HUDEP-2 (cell line): ENCODE measurements at regions not wholly inside any gene's neighbourhood (a gene's known extent, or its start where the extent isn't known, plus 50 kb on each side); places are given as distances from the start of the nearest gene placed in this dataset.
A peak's percentile ranks its signal among the peaks of the same experiment; 100 is the strongest.

Experiments used
- DNase-seq, 76 experiments: peaks; one replicate each; lab custom pipeline; 2025; ENCODE audit not compliant: unreplicated experiment in 76 of 76; lab: John Stamatoyannopoulos, UW

DNA sequence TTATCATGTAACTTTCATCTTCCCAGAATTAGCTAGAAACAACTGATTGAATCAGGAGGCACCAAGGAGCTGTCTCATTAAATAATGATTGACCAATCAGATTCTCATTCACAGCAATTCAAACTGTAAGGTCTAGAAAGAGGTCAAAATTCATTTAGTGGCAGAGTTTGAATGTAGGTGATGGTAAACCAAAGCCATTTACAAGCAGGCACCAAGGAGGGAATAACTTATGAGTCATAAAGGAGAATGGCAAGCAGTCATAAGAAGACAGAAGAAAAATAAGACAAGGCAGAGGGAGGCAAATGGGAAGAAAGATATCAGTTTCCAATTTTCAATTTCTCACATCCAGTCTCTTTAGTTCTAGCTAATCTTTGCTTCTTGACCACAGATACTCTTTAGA, 52.9 kb upstream of the DEFB112 start:
- no peak for DNase-seq

DNA sequence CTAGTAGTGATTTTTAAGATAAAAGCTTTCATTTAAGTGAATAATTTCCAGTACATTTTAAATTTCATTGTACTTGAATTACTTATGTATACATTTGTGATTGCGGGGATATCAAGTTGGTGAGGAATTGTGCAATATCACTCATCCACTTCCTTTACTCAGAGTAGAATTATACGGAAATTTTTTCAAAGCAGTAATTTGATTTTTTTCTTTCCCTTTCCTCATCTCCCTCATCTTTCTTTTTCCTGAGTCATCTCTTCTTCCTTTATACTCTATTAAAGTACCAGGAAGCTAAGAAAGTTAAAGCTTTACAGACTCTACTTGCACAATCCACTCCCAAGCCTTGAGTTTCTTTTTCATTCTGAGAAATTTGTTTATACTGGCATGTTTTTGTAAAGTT, 60.9 kb upstream of the DEFB112 start:
- no peak for DNase-seq

DNA sequence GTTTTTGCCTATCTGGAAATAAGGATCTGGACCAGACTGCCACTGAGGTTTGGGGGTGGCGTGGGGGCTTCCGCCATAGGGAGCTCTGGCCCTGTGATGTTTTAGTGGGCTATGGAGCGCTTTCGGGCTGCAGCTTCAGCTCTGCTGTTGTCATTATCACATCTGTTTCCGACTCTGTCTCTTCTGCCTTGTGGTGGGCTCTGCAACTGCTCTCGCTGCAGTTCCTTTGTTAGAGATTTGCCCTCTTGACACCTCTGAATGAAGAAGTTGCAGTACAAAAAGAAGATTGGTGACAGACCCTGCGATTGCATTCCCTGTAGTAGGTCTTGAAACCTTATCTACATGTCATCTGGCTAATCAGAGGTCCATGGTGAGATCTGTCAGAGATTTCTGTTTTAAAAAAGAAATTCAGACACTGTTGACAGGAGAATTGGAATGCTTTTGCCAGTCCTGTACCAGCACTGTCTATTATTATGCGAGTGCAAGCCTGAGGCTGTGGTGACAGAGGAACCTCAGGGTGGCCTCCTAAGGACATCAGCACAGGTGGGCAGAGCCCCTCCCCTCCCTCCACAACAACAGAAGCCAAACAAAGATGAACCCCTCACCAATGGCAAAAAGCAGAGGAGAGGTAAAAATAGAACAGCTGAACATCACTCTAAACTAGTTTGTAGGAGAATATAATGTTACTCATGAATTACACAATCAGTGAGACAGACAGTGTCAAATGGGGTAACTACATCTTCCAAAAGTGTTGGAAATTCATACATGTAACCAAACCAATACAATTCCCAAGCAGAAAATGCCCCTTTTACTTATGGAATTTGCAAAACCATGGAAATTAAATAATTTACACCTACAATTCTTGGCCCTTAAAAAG, 63.5 kb upstream of the DEFB112 start:
- no peak for DNase-seq

DNA sequence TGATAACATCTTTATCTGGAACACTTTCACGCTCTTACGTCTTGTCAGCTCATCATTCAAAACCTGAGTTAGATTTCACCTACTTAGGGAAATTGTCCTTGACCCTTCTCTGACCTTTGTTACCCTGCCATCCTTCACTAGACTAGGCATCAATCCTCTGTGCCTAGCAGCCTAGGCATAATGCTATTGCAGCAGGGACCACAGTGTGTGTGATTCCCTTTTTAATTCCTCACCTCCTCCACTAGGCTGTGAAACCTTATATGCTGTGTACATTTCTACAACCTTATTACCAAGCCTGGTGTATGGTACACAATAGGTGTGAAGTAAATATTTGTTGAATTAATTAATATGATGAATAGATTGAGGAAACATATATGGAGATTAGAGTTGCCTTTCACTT, 66.7 kb upstream of the DEFB112 start:
- no peak for DNase-seq

DNA sequence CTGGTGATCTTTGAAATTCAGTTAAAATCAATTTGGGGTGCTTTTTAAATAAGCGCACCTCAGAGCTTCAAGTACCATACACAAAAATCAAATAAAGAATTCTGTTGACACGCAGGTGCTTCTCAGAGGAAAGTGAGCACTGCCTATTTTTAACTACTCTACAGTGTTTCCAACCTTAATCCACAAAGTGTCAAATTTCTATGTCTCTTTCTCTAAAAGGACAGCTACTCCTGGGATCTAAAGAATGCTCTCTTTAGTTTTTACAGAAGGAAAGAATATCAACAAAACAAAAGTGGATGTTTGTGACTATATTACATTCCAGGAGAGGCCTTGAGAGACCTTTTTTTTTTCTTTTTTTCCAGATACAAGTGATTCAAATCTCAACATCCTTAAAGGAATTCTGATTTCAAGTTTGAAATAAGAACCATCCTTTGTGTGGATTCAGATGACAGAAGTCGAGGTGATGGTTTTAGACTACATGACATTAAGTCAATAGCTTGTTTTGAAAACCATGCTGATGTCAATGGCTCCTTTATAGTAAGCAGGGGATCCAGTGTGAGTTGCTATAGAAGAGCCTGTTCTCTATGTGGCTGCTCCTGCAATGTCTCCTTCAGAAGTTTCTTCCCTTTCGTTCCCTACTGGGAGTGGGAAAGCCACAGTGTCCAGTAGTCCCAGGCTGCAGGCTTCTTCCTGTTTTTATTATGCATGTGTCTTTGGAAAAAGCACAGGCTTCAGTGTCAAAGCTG, 67.2 kb upstream of the DEFB112 start:
- DNase-seq, result no peak

DNA sequence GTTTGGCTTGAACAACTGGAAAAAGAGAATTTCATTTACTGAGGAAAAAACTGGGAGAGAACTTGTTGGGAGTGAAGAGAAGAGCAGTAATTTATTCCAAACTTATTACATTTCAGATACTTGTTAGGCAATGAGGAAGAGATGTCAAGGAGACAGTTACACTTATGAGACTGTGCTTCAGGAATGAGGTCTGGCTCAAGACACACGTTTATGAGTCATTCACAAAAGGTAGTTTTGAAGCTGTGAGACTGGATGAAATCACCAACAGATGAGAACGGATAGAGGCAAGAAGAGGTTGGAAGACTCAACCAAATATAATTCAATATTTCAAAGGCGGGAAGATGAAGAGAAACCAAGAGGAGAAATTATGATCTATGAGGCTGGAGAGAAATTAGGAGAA, 70.6 kb upstream of the DEFB112 start:
- no peak for DNase-seq

DNA sequence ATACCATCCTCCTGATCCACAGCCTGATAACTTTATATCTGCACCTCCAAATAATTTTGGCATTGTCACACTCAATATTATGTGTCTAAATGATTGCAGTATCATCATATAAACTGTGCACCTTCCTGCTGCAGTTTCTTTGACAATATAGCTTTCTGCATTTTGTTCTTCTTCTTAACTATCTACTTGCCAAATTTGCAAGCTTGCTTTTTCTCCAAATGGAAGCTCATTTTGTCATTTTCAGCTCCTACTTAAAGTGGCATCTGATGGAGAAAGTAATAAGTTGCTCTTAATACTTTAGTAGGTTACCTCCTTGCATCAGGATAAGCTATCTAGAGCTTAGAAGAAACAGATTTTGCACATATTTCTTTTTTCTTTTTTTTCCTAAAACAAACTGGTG, 74.0 kb upstream of the DEFB112 start:
- DNase-seq, result no peak

DNA sequence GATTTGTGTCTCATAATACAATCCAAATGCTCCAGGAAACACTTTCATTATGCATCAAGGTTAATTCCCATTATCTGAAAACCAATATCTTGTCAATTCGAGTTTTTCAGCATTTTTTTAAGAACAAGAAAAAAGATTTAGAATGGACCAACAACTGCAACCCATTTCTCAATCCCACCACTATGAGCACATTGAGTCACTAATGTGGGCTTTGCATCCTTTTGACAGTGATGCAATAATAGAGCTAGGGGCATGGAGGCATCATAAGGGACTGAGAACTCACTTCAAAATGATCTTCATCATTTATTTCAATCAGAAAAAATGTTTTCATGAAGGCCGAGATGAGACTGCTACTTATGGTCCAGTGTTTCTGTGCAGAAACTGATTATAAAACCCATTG, 74.8 kb upstream of the DEFB112 start:
- no peak for DNase-seq

DNA sequence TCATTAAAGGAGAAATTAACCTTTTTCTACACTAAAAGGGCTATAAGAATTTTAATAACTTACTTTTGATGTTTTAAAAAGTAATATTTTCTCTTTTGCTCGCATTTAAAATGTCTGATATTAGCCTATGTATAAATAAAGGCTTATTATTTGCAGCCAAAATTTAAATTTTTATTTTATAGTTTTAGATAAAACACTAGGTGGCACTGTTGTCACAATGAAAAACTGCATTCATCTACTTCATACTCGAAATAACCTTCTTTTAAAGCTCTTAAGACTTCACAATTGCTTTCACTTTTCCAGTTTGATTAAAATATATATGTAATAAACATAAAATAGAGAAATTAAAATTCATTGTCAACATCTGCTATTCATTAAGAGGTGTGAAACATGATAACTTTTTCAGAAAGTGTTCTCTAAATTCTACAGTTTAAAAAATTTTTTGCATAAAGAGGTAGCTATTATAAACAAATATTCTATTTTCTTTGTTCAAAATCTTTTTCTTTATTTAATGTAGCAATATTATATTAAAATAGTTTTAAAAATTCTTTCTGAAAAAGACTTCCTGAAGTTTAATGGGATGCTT, 78.8 kb upstream of the DEFB112 start:
- peak in 6 of 76 experiments; percentile 5 to 38 (median 8) for DNase-seq

DNA sequence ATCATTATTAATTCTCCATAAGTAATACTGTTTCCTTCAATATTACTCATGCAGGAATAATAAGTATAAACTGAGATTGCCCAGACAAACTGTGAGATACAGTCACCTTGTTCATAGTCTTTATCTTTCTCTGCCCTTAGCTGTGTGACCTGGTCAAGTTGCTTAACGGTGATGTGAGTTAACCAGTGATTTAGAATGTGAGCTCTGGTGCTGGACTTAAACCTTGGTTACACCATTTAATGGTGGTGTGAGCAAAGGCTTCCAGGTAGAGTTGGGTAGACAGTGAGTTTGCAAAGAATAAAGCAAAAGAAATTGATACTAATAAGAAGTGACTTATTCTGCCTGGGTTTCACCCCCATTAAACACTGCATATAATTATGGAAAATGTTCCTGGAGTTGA, 86.2 kb upstream of the DEFB112 start:
- no peak for DNase-seq

DNA sequence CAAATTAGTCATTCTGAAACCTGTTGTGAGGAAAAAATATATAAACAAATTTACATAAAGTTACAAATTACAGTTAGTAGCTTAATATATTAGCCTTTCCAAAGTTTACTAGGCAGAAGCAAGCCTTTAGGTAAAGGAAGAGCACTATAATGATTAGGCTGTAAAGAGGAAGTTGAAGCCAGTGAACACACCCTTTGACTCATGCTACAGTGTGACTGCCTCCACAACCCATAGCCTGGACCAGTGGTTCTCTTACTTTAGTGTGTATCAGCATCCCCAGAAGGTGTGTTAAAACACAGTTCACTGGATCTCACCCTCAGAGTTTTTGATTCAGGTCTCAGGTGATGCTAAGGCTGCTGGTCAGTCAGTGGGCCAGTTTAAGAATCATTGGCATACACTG, 91.4 kb upstream of the DEFB112 start:
- DNase-seq, result no peak

DNA sequence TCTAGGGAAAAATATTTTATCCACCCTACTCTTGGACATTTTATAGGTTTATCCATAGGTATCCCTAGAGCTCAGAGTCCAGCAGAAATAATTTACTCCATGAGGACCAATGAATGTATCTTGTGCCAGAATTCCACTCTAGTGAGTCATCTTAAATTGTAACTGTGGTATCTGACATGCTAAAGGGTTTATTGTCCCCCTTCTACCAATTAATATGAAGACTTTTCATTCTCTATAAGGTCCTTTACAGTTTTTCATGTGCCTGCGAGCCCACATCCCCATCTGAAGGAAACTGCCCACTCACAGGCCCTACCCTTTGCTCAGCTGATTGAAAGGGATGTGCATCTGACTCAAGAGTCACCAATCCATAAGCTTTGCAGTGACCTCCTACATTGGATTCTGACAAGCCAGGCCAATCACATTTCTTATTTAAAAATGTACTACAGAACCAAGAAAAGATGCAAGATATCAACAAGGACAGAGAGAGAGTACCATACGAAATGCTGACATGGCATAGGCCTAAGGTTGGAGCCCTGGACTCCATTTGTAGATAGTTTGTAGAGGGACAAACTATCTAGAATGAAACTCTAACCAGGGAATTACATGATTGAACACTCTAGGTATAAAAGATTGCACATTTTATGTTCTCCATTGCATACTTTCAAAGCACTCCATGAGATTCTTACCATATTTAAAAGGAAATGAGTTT, 93.4 kb upstream of the DEFB112 start:
- DNase-seq, result no peak

DNA sequence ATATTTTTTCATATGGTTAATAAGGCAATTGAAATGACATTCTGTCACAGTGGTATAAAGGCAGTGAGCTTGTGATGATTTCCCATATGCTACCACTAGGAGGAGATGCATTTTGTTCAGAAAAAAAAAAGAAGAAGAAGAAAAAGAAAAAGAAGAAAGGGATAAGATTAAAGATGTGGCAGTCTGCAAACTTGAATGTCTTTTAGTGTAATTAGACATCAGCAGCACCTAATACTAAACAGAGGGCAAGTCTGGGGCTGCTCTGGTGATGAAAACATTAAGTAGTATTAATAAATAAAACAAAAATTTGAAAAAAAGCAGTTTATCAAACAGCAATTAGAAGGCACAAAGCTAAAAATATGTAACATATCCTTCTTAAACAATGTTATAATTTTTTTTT, 95.4 kb upstream of the DEFB112 start:
- DNase-seq, result peak in 1 of 76 experiments; percentile 26

DNA sequence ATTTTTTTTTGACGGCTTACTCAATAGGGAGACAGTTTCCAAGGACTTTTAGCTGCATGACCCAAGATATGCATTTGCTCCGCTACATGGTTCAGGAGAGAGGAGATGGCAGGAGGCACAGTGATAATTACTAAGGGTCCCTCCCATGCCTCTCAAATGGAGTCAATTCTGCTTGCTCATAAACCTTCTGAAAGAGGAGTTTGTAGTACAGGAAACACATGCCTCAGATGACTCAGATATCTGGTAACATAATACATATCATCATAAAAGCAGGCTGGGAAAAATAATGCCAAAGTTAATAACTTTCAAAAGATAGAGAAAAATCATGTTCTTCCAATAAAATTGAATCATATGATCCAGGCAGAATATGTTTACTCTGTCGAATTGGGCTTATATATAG, 97.6 kb upstream of the DEFB112 start:
- no peak for DNase-seq

DNA sequence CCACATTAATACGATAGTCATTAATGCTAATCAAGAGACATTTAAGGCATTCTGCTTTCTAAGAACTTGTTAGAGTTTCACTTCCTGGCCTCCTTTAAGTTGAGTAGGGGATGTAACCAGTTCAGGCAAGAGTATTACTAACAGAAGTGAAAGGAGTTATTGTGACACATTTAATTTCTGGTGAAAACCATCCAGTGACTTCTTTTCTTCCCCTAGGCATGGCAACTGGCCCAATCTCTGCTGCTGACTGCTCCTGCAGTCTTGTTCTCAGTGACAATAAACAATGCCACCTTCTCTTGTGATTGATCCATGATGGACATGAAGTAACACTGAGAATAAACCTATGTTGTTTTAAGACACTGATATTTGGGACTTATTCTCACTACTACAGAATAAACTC, 130.9 kb upstream of the DEFB112 start:
- no peak for DNase-seq

DNA sequence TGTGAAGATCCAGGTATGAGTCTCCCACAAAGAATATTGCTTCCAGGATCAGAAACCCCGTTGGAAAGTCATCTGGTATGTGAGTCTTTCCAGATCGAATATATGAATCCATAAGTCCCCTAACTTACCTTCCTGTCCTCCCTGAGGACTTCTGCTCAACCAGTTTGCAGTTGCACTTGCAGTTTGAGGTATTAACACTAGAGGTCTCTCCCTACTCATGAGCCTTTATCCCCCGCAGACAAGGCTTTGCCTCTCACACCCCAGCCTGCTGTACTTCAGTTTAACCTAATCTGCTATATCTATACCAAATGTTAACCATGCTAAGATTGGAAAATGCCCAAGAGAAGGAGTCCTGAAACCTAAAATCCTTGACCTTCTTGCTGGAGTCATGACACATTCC, 135.3 kb upstream of the DEFB112 start:
- DNase-seq, result peak in 11 of 76 experiments; percentile 7 to 49 (median 11)

DNA sequence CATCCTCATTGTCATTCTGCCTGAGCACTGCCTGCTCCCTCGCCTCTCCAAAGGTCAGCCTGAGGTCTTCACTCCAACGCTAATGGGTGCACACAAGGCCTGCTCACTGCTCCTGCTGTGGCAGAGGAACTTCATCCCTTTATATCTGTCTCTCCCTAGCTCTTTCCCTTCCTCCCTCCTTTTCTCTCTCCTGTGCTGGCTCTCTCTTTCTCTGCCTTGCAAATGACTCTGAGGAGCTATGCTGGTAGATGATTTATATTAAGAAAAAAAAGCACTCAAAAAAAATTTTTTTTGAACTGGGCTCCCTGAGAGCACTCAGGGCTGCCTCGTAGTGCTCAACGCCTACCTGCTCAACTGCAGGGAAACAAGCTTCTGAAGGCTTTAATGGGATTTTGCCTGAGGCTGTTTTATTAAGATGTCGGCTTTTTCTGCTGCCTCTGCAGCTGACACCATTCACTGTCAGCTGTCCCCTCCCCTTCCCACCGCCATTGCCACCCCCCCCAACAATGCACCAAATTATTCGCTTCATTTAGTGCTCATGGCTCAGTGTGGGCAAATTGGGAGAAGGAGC, 137.7 kb upstream of the DEFB112 start:
- no peak for DNase-seq

DNA sequence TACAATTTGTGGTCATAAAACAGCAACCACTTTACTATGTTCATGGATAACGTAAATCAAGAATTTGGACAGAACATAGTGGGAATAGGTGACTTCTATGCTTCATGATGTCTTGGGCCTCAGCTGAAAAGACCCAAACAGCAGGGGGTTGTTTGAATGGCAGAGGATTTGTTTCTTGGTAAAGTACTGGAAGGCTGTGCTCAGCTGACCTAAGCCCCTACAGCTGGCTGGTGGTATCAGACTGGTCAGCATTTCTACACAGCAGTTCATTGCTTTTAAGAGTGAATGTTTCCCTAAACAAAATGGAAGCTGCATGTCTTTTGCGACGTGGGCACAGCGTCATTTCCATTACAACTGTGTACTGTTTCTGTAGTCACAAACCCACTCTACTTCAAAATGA, 148.5 kb upstream of the DEFB112 start:
- DNase-seq, result no peak

DNA sequence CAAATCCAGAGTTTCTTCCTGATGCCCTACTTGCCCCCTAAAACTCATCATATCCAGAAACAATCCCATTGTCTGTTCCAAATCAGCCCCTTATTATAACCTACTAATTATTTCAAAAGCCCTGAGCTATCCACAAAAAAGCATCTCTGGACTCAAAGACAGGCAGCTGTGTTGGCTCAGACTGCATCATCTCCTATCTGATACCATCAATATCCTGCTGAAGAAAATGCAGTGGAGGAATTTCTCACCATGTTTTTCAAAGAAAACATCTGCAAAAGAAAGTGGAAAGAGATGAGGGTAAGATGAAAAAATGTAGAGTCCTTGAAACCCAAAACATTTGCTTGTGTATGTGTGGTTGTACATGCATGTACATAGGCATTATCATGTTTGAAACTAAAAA, 153.0 kb upstream of the DEFB112 start:
- DNase-seq, result no peak

DNA sequence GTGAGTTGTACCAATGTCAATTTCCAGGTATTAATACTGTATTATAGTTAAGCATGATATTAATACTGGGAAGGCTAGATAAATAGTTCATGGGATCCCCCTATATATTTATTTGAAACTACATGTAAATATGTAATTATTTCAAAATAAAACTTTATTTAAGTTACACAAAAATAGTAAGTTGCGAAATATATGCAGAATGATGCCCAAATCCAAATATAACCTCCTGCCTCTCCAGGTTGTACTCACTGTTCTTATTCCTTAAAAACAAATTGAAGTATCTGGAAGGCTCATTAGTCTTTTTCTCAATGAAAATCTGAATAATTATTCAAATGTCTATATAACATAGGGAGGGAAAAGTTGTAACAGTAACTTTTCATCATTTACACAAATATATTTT, 161.9 kb upstream of the DEFB112 start:
- no peak for DNase-seq

DNA sequence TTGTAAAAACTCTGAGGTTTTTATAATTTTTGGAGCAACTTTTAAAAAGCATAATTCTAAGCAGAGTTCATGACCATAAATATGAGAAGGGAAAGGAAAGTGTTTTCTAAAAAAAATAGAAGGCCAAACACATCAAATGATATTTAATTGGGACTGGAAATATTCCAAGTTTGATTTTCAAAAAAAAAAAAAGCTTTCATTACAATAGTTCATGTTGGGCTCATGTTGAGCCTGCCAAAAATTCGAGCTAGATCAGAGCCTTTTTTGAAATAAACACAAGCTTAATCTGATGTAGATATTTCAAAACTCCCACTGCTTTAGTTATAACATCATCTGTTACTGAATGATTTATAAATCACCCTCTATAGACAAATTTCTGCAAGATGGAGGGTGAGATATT, 163.4 kb upstream of the DEFB112 start:
- DNase-seq, result no peak
